ENCODE measurements at regions not wholly inside any gene's neighbourhood (a gene's known extent, or its start where the extent isn't known, plus 50 kb on each side); places are given as distances from the start of the nearest gene placed in this dataset.

DNA sequence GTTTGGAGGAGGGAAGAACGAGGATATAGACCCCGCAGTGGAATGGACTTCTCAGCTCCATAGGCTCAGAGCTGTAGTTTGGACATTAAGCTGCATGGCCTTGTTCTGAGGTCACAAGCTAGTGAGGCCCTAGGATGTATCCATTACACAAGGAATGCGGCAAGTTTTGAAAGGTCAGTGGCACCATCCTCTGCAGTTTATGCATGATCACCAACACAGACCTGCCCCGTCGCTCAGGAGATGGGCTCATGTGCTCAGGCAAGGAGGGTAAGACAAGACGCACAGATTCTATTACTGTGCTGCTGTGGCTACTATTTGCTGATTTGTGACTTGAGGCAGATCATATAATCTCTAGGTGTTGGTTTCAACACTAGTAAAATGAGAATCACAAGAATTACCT lies 110.9 kb downstream of the FAM161A start:
- DNase-seq (ENCODE audit: extremely low spot score): no peak
- TF ChIP-seq FOXA1 (IDR thresholded peaks at IDR 0.05) (no peak), ZNF384 (IDR thresholded peaks at IDR 0.05) (no peak), FOXK2 (IDR thresholded peaks at IDR 0.05) (no peak), BHLHE40 (IDR thresholded peaks at IDR 0.05; ENCODE audit: borderline replicate concordance) (no peak), LEF1 (IDR thresholded peaks at IDR 0.05; ENCODE audit: borderline replicate concordance) (no peak), ARNT (IDR thresholded peaks at IDR 0.05) (no peak), HDGF (IDR thresholded peaks at IDR 0.05; ENCODE audit: borderline replicate concordance) (no peak), NFRKB (IDR thresholded peaks at IDR 0.05) (no peak), SP1 (IDR thresholded peaks at IDR 0.05) (no peak), FOXM1 (IDR thresholded peaks at IDR 0.05; ENCODE audit: borderline replicate concordance) (no peak), TARDBP (IDR thresholded peaks at IDR 0.05) (no peak), ELF4 (IDR thresholded peaks at IDR 0.05) (no peak)
- TF ChIP-seq, protein P1, sequence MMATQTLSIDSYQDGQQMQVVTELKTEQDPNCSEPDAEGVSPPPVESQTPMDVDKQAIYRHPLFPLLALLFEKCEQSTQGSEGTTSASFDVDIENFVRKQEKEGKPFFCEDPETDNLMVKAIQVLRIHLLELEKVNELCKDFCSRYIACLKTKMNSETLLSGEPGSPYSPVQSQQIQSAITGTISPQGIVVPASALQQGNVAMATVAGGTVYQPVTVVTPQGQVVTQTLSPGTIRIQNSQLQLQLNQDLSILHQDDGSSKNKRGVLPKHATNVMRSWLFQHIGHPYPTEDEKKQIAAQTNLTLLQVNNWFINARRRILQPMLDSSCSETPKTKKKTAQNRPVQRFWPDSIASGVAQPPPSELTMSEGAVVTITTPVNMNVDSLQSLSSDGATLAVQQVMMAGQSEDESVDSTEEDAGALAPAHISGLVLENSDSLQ (IDR thresholded peaks at IDR 0.05): no peak
- ChIA-PET CTCF (no interaction called here), POLR2A (no interaction called here)

DNA sequence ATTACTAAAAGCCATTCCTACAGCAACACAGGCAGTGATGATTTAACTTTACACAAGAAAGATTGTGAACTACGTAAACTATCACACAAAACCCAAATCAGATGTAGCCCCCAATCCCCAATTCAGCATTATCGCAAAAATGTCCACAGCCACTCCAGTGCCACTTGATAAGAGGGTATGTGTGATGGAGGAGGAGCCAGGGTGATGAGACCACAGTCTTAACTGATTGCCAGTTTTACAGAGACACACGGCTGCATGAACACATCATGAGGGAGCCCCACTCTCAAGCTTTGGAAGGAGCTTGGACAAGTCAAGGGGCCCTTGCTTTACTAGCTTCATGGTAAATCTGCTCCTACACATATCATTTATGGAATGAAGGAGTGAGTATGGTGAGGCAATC lies 116.0 kb downstream of the FAM161A start:
- ChIA-PET CTCF (no interaction called here), POLR2A (no interaction called here)
- TF ChIP-seq FOXK2 (IDR thresholded peaks at IDR 0.05) (no peak), LEF1 (IDR thresholded peaks at IDR 0.05; ENCODE audit: borderline replicate concordance) (no peak), FOXA1 (IDR thresholded peaks at IDR 0.05) (no peak), ELF4 (IDR thresholded peaks at IDR 0.05) (no peak), ARNT (IDR thresholded peaks at IDR 0.05) (no peak)
- TF ChIP-seq, protein P1 (IDR thresholded peaks at IDR 0.05): no peak
- no peak for DNase-seq (ENCODE audit: extremely low spot score)

DNA sequence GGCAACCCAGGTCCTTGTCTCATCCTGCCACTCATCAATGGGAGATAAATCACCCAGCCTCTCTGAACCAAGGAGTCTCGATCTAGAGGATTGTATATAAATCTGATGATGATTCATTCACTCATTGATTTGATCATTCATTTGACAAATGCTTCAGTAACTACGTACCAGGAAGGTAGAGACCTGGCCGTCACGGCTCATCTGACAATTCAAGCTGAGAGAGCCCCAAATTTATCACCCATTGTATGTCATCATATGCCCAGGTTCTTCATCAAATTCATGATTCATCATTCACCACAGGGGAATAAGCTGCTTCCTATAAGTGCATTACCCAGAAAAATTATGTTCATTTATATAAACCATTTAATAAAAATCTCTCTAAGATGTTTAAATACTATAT lies 116.9 kb downstream of the FAM161A start:
- POLR2A ChIA-PET: no interaction called here
- DNase-seq (ENCODE audit: extremely low spot score): no peak
- CTCF ChIA-PET: no interaction called here
- no peak for TF ChIP-seq LEF1 (IDR thresholded peaks at IDR 0.05; ENCODE audit: borderline replicate concordance)
- TF ChIP-seq FOXM1 (IDR thresholded peaks at IDR 0.05; ENCODE audit: borderline replicate concordance): no peak
- TF ChIP-seq SUZ12 (IDR thresholded peaks at IDR 0.05): no peak
- TF ChIP-seq BHLHE40 (IDR thresholded peaks at IDR 0.05; ENCODE audit: borderline replicate concordance): no peak
- TF ChIP-seq ELF4 (IDR thresholded peaks at IDR 0.05): no peak
- TF ChIP-seq, protein P1 (IDR thresholded peaks at IDR 0.05): no peak
- no peak for TF ChIP-seq TARDBP (IDR thresholded peaks at IDR 0.05)
- TF ChIP-seq FOXK2 (IDR thresholded peaks at IDR 0.05): no peak
- no peak for TF ChIP-seq ARNT (IDR thresholded peaks at IDR 0.05)
- TF ChIP-seq SP1 (IDR thresholded peaks at IDR 0.05): no peak
- no peak for TF ChIP-seq CTBP1 (IDR thresholded peaks at IDR 0.05; ENCODE audit: borderline replicate concordance)
- TF ChIP-seq NFRKB (IDR thresholded peaks at IDR 0.05): no peak
- no peak for TF ChIP-seq FOXA1 (IDR thresholded peaks at IDR 0.05)
- TF ChIP-seq ZNF384 (IDR thresholded peaks at IDR 0.05): no peak
- no peak for TF ChIP-seq HDGF (IDR thresholded peaks at IDR 0.05; ENCODE audit: borderline replicate concordance)
- TF ChIP-seq L3MBTL2 (conservative IDR thresholded peaks at IDR 0.05): no peak

DNA sequence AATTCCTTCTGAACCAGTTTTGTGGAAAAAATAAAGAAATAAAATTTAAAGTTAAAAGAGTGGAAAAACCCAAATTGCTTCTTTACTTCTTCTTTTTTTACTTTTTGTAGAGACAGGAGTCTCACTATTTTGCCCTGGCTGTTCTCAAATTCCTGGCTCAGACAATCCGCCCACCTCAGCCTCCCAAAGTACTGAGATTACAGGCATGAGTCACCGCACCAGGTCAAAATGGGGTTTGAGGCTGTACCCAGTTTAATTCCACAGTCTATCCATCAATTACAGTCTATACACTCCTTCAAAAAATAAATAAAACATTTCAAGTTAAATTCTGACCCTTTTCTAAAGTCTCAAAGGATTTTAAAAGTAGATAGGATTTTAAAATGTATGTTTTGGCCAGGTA lies 120.3 kb downstream of the FAM161A start:
- ChIA-PET POLR2A (no interaction called here), CTCF (no interaction called here)
- TF ChIP-seq FOXK2 (IDR thresholded peaks at IDR 0.05): no peak
- TF ChIP-seq LEF1 (IDR thresholded peaks at IDR 0.05; ENCODE audit: borderline replicate concordance): no peak
- TF ChIP-seq SP1 (IDR thresholded peaks at IDR 0.05): no peak
- TF ChIP-seq FOXA1 (IDR thresholded peaks at IDR 0.05): no peak
- TF ChIP-seq ZNF384 (IDR thresholded peaks at IDR 0.05): no peak
- TF ChIP-seq, protein P1 (IDR thresholded peaks at IDR 0.05): no peak
- TF ChIP-seq NFRKB (IDR thresholded peaks at IDR 0.05): no peak
- no peak for TF ChIP-seq HDGF (IDR thresholded peaks at IDR 0.05; ENCODE audit: borderline replicate concordance)
- no peak for TF ChIP-seq ARNT (IDR thresholded peaks at IDR 0.05)
- no peak for TF ChIP-seq TARDBP (IDR thresholded peaks at IDR 0.05)
- no peak for TF ChIP-seq L3MBTL2 (conservative IDR thresholded peaks at IDR 0.05)
- no peak for TF ChIP-seq SUZ12 (IDR thresholded peaks at IDR 0.05)
- no peak for TF ChIP-seq CTBP1 (IDR thresholded peaks at IDR 0.05; ENCODE audit: borderline replicate concordance)
- DNase-seq (ENCODE audit: extremely low spot score): no peak

DNA sequence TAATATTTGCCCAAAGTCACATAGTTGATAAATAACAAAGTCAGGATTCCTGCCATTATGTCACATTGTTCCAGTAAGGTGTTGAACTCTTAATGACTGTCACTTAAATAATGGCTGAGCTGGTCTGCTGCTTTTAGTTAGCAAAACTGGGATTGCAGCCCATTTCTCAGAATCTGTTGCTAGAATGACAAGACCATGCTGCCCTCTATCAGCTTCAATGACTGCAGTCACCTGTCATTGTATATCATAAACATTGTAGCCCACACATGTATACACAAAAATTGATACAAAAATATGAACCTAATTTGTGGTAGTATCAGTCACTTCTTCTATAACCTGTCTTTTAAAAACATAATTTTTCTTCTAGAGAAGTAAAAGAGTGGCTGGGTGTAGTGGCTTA lies 121.1 kb downstream of the FAM161A start:
- no peak for DNase-seq (ENCODE audit: extremely low spot score)
- CTCF ChIA-PET: no interaction called here
- POLR2A ChIA-PET: no interaction called here
- no peak for TF ChIP-seq L3MBTL2 (conservative IDR thresholded peaks at IDR 0.05)
- no peak for TF ChIP-seq SUZ12 (IDR thresholded peaks at IDR 0.05)
- TF ChIP-seq ARNT (IDR thresholded peaks at IDR 0.05): no peak
- no peak for TF ChIP-seq NFRKB (IDR thresholded peaks at IDR 0.05)
- no peak for TF ChIP-seq TARDBP (IDR thresholded peaks at IDR 0.05)
- no peak for TF ChIP-seq LEF1 (IDR thresholded peaks at IDR 0.05; ENCODE audit: borderline replicate concordance)
- TF ChIP-seq ELF4 (IDR thresholded peaks at IDR 0.05): no peak
- no peak for TF ChIP-seq FOXM1 (IDR thresholded peaks at IDR 0.05; ENCODE audit: borderline replicate concordance)
- TF ChIP-seq SP1 (IDR thresholded peaks at IDR 0.05): no peak
- no peak for TF ChIP-seq CTBP1 (IDR thresholded peaks at IDR 0.05; ENCODE audit: borderline replicate concordance)
- no peak for TF ChIP-seq FOXK2 (IDR thresholded peaks at IDR 0.05)
- no peak for TF ChIP-seq ZNF384 (IDR thresholded peaks at IDR 0.05)
- no peak for TF ChIP-seq BHLHE40 (IDR thresholded peaks at IDR 0.05; ENCODE audit: borderline replicate concordance)

DNA sequence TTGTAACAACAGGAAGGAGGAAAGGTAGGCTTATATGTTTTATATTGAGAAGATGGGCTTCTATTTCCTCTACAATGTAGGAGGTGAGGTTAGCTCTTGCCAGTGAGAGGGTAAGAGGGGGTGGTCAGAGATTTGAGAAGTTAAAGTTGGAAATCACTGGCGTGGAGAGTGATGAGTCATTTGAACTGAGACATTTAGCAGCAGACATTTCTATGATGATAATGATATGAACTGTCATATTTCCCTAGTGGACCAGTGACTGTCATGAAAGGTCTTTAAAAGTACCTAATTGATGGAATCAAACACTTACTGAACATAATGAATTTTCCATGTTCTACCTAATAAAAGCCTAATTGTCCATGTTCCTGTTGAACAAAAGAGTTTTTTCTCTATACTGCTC lies 126.1 kb downstream of the FAM161A start:
- no peak for DNase-seq (ENCODE audit: extremely low spot score)
- TF ChIP-seq FOXM1 (IDR thresholded peaks at IDR 0.05; ENCODE audit: borderline replicate concordance) (no peak), L3MBTL2 (conservative IDR thresholded peaks at IDR 0.05) (no peak), CTBP1 (IDR thresholded peaks at IDR 0.05; ENCODE audit: borderline replicate concordance) (no peak), SUZ12 (IDR thresholded peaks at IDR 0.05) (no peak), BHLHE40 (IDR thresholded peaks at IDR 0.05; ENCODE audit: borderline replicate concordance) (no peak), FOXK2 (IDR thresholded peaks at IDR 0.05) (no peak), ELF4 (IDR thresholded peaks at IDR 0.05) (no peak), TARDBP (IDR thresholded peaks at IDR 0.05) (no peak), ARNT (IDR thresholded peaks at IDR 0.05) (no peak), HDGF (IDR thresholded peaks at IDR 0.05; ENCODE audit: borderline replicate concordance) (no peak)
- CTCF ChIA-PET: no interaction called here
- POLR2A ChIA-PET: no interaction called here
